GM21390 (cell line): ENCODE measurements at regions not wholly inside any gene's neighbourhood (a gene's known extent, or its start where the extent isn't known, plus 50 kb on each side); places are given as distances from the start of the nearest gene placed in this dataset.
A peak's percentile ranks its signal among the peaks of the same experiment; 100 is the strongest.

Experiments
- ATAC-seq: cut with Tn5 transposase; IDR thresholded peaks from one replicate; pipeline ENCODE4 v1.9.1; 2021; ENCODE audit not compliant: unreplicated experiment

DNA sequence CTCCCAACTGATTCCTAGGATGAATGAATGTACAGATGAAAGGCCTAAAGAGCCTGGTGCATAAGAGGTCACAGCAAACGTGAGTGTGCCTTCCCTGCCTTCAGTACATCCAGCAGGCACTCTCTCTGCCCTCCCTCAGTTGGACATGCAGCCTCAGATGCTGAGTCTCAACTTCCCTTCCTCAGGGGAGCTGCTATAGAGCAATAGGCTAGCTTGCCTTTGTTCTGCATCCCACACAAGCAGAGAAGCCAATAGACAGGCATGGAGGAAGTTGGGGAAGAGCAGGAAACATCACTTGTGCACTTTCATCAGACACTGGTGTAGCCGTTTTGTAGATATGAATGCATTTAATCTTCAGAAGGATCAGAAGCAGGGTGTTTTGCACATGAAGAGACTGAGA is 147.5 kb upstream of the THBS1 start:
- no peak for ATAC-seq

DNA sequence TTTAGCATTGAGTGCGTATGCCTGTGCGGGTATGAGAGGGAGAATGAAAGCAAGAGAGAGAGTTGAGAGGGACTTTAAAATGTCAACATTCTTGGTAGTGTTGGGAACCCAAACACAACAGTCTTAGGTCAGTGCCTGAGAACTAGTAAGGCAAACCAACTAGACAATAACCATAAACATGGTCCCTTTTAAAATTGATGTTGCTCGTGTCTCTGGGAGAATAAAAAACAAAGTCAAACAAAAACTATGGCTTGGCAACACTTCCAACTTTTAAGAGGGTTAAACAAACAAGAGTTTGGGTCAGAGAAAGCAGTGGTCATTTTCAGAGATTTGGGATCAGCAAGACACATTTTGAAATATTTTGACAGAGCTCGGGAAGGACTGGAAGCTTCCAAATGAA is 146.7 kb upstream of the THBS1 start:
- ATAC-seq, result no peak

- ATAC-seq, result no peak
These were observed 146.1 kb upstream of the THBS1 start for GRCh38 chr15:39434751-39435238.

DNA sequence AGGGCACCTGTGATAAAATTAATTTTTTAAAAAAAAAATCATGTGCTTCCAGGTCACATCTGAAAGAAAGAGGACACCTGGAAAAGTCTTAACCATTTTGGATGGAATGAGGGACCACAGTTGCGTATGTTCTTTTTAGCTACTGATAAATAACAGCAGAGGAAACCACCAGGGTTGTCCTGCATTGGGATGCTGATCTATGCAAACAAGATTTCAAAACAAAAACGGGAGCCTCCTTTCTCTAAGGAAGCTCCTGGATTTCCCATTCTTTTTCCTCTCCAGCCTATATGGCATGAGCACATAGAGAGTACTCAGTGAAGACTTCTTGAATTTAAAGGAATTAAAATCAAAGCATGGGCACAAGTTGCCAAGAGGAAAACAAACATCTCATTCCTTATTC is 145.6 kb upstream of the THBS1 start:
- ATAC-seq, result no peak

DNA sequence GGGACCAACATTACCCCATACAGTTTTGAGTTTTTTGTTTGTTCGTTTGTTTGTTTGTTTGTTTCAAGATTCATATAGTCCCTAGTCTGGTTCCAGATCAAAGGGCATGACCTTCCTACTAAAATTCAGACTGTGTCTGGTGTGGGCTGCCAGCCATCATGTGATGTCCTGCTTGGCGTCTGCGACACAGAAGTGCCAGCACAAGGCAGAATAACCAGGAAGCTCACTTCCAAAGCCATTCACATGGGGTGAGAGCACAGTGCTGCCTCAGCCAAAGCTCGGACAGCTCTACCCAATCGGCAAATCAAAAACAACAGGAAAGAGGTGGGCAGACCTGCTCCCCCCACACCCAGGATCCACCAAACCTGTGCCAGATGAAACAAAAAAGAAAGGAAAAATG is 142.6 kb upstream of the THBS1 start:
- ATAC-seq, result no peak

DNA sequence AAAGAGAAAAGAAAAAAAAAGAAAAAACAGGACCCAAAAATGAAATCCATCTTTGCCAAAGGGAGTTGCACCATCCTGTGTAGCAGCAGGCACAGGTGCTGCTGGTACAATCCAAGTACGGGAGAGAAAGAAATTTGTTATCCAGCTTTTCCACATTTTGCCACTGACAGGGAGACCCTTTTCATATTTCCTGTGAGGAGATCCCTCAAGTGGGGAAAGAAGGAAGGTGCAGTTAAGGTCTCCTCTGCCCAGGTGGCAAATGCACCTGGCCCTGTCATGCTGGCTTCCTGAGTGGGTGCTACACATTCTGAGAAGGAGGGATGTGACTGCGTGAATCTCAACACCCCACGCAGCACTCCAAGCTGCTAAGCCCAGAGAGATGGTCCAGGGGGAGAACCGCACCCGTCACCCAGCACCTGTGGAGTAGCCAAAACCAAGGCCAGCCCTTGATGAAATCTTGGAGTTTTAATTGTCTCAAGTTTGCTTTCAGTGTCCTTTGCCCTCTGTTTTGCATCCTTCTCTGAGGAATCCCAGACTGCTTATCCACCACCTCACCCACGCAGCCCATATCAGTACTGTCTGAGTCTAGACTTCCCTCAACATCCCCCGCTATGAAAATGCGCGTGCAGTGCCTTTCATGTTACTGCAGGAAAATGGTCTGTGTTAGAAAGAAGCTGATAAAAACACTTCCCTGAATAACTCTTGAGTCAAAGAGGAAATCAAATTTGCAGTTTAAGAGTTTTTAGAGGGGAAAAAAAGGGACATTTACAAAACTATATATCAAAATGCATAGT is 141.9 kb upstream of the THBS1 start:
- ATAC-seq, result no peak

DNA sequence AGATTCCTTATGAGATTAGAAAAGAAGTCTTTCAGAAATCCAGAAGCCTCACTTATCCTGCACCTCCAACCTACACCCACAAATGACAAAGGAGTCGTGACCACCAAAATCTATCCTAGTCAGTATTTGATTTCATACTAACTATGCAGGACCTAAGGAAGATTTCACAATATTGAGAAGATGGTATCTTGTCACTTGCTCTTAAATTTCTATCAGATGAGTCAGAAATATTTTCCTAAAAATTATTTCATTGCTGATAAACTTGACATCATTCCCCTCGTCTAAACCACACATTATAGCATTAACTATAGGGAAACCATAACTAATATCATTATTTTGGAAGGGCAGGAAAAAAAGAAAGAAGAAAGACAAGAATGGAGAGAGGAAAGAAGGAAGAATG is 138.0 kb upstream of the THBS1 start:
- ATAC-seq, result no peak

GRCh38 chr15:39443659-39444219 is 137.1 kb upstream of the THBS1 start:
- no peak for ATAC-seq

- no peak for ATAC-seq
These were observed 136.0 kb upstream of the THBS1 start for GRCh38 chr15:39444735-39445470.

GRCh38 chr15:39445931-39446330 is 134.9 kb upstream of the THBS1 start:
- no peak for ATAC-seq

- ATAC-seq, result no peak
These were observed 133.5 kb upstream of the THBS1 start for GRCh38 chr15:39447346-39447745.

- ATAC-seq, result no peak
These were observed 133.0 kb upstream of the THBS1 start for GRCh38 chr15:39447881-39448280.

DNA sequence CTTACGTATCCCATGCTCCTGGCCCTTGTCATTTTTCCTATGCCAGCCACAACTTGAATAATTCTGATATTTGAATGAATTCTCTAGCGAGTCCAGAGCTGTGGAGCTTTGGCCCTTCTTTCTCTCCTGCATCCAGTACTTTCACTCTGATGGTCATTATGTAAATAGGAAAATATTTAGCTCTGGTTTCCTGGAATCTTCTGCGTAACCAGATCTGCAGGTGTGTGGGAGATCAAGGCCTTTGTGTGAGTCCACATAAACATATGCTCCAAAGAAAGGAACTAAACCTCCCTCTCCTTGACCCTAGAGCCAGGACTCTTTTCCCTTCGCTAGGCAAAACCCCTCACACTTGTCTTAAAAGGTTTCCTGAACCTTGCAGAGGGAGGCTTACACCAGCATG is 132.5 kb upstream of the THBS1 start:
- no peak for ATAC-seq

GRCh38 chr15:39451121-39451688 is 129.7 kb upstream of the THBS1 start:
- no peak for ATAC-seq

DNA sequence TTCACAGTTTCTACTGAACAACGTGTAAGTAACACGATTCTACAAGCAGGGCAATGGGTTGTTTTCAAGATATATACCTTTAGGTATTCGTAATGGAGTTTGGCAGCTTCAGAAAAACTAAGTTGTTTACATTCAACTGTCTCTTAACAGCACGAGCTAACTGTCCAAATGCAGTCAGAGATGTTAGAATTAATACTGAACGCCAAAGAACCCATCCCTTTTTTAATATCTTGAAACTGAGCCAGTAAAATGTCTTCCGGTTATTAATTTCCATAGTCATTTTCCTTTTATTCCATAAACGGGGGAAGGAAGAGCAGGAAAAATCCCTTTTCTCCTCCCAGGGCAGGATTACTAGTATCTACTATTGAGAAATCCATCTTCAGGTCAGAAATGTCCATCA is 129.0 kb upstream of the THBS1 start:
- no peak for ATAC-seq

DNA sequence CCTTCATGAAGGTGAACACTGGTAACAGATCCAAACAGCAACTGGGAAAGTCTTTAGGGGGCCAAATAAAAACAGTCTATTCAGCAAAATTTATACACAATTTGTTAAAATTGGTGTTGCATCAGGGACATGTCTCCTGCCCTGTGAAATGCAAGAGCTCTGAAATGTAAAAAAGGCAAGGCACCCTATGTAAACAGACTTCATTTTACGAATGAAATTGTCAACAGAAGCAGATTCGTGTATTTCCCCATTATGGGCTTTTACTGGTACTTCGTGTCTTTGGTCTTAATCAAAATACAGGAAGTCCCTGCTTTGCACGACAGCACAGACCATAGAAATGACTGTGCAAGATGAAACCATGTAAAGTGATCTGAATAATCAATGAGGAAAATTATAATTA is 127.3 kb upstream of the THBS1 start:
- peak; percentile 66 for ATAC-seq

- ATAC-seq, result no peak
These were observed 126.5 kb upstream of the THBS1 start for GRCh38 chr15:39454189-39454986.

DNA sequence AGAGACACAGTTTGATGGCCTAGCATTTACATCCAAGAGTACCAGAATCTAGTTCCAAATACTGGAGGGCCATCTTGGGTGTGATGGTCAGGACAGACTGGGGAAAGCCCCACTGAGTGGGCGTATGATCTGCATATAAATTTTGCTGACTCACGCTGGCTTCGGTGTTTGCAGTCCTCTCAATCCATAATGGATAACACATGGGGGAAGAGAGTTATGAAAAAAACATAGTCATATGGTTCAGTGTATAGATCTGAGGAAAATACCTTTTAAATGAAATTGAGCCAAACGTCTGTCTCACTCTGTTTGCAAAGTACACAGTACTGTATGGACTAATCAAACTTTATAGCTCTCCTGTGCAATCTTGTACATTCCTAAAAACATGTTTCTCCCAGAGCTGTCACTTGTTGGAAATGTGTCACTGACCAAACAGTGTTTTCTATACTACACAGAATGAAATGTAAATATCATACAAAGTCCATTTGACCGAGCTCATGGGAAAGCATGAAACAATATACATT is 125.3 kb upstream of the THBS1 start:
- ATAC-seq, result no peak

DNA sequence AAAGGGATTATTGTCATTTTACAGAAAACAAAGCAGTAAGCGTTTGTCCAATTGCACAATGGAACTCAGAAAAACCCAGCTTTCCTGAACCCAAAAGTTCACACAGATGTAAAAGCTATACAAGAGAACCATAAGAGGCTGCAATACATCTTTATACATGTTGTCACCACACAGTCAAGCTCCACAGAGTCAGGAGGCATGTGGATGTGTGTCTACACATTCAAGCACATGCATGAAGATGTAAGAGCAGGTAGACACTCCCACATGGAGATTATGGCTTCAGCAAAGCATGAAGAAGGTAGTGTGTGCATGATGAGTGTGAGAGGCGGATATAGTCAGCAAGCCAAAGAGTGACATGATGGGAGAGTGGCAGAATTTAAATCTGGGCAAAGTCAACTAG is 124.7 kb upstream of the THBS1 start:
- no peak for ATAC-seq

GRCh38 chr15:39456582-39457330 is 124.1 kb upstream of the THBS1 start:
- ATAC-seq, result no peak
